ENCODE measurements at regions not wholly inside any gene's neighbourhood (a gene's known extent, or its start where the extent isn't known, plus 50 kb on each side); places are given as distances from the start of the nearest gene placed in this dataset.

- TF ChIP-seq CTCF (IDR thresholded peaks at IDR 0.05; ENCODE audit: poor library complexity) (no peak), EZH2phosphoT487 (IDR thresholded peaks at IDR 0.05; ENCODE audit: low read depth, severe bottlenecking, unreplicated experiment) (no peak)
Measured at GRCh38 chr3:14352002-14352627, 50.3 kb upstream of the SLC6A6 start.
